HS-5 (cell line): ENCODE measurements at regions not wholly inside any gene's neighbourhood (a gene's known extent, or its start where the extent isn't known, plus 50 kb on each side); places are given as distances from the start of the nearest gene placed in this dataset.
"Not testable (repeated sequence)": the region's sequence is repeated elsewhere in the genome, so short reads cannot be mapped to it uniquely, and the experiment has no call there.

ENCODE experiments used
- DNase-seq: peaks from one replicate; pipeline ENCODE4 v3.0.0-alpha.2; 2012; ENCODE audit warnings: low read depth

- no peak for DNase-seq
Observed at GRCh38 chr18:26650310-26651268, 102.2 kb upstream of the KCTD1 start.

GRCh38 chr18:26649193-26649543 is 100.8 kb upstream of the KCTD1 start:
- DNase-seq, result no peak

- no peak for DNase-seq
Observed at GRCh38 chr18:26648509-26649192, 100.3 kb upstream of the KCTD1 start.

GRCh38 chr18:26646901-26647300 is 98.5 kb upstream of the KCTD1 start:
- no peak for DNase-seq

- no peak for DNase-seq
Observed at GRCh38 chr18:26642440-26643348, 94.3 kb upstream of the KCTD1 start.

GRCh38 chr18:26640541-26640940 is 92.2 kb upstream of the KCTD1 start:
- no peak for DNase-seq

- DNase-seq, result no peak
Observed at GRCh38 chr18:26639149-26639548, 90.8 kb upstream of the KCTD1 start.

- no peak for DNase-seq
Observed at GRCh38 chr18:26637983-26638382, 89.6 kb upstream of the KCTD1 start.

GRCh38 chr18:26637324-26637723 is 89.0 kb upstream of the KCTD1 start:
- DNase-seq, result no peak

GRCh38 chr18:26635466-26635865 is 87.1 kb upstream of the KCTD1 start:
- DNase-seq, result no peak

GRCh38 chr18:26634631-26635030 is 86.3 kb upstream of the KCTD1 start:
- no peak for DNase-seq

- no peak for DNase-seq
Observed at GRCh38 chr18:26631135-26631534, 82.8 kb upstream of the KCTD1 start.

- DNase-seq, result no peak
Observed at GRCh38 chr18:26630596-26630995, 82.2 kb upstream of the KCTD1 start.

GRCh38 chr18:26628017-26628416 is 79.7 kb upstream of the KCTD1 start:
- DNase-seq, result no peak

GRCh38 chr18:26624443-26624842 is 76.1 kb upstream of the KCTD1 start:
- no peak for DNase-seq

- DNase-seq, result not testable (repeated sequence)
Observed at GRCh38 chr18:26623314-26623713, 75.0 kb upstream of the KCTD1 start.

GRCh38 chr18:26621161-26622026 is 73.0 kb upstream of the KCTD1 start:
- DNase-seq, result no peak

GRCh38 chr18:26619350-26619749 is 71.0 kb upstream of the KCTD1 start:
- no peak for DNase-seq

- DNase-seq, result no peak
Observed at GRCh38 chr18:26618135-26618534, 69.8 kb upstream of the KCTD1 start.

GRCh38 chr18:26617151-26617554 is 68.8 kb upstream of the KCTD1 start:
- DNase-seq, result peak; percentile 78

- no peak for DNase-seq
Observed at GRCh38 chr18:26614374-26614773, 66.0 kb upstream of the KCTD1 start.
